Jurkat, Clone E6-1 (cell line): ENCODE measurements at regions not wholly inside any gene's neighbourhood (a gene's known extent, or its start where the extent isn't known, plus 50 kb on each side); places are given as distances from the start of the nearest gene placed in this dataset.
"Not testable (repeated sequence)": the region's sequence is repeated elsewhere in the genome, so short reads cannot be mapped to it uniquely, and the experiment has no call there.

ENCODE experiments used
- DNase-seq: peaks from one replicate; pipeline ENCODE4 v3.0.0-alpha.2; 2011; ENCODE audit warnings: low read depth, low spot score
- H3K4me3 ChIP-seq: 2 replicates; pipeline ENCODE4 v1.5.1; 2011; ENCODE audit warnings: mild to moderate bottlenecking, low read length, control low read depth, moderate library complexity

- DNase-seq, result no peak
- no peak overlapping the region for H3K4me3 ChIP-seq
These were observed 115.3 kb downstream of the LTN1 start for GRCh38 chr21:28877318-28877884.

DNA sequence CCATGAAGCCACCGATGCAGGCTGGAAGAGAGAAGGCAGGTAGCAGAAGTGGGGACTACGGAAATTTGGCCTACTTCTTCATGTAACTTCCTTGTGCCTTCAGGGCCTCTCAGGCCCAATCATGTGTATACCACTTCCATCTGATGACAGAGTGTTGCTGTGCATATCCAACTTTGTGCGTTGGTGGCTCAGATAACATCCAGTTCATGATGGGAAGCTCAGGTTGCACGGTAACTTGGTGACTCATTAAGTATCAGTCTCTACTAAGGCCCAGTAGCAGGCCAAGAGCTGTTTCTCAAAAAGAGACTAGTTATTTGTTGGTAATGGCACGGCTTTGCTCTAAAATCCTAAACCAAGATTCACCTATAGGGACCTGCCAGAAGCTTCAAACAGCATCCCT, 117.6 kb downstream of the LTN1 start:
- H3K4me3 ChIP-seq, result no peak overlapping the region
- no peak for DNase-seq

DNA sequence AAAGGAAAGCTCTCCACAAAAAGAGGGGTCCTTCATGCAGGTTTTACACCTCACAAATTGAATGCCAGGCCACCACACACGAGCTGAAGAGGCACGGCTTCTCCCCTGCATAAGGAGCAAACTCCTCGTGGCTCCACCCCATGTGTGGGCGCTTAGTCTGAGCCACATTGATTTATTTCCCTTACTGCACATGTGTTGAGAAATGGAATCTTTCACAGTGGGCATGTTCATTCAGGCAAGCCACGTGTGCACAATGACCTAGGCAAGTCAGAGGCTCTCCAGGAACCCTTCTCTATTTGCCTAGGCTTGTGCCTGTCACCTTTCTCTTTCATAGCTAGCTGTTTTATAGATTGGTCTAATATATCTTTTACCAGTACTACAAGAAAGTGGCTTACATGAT, 120.5 kb downstream of the LTN1 start:
- DNase-seq, result no peak
- H3K4me3 ChIP-seq, result no peak overlapping the region

DNA sequence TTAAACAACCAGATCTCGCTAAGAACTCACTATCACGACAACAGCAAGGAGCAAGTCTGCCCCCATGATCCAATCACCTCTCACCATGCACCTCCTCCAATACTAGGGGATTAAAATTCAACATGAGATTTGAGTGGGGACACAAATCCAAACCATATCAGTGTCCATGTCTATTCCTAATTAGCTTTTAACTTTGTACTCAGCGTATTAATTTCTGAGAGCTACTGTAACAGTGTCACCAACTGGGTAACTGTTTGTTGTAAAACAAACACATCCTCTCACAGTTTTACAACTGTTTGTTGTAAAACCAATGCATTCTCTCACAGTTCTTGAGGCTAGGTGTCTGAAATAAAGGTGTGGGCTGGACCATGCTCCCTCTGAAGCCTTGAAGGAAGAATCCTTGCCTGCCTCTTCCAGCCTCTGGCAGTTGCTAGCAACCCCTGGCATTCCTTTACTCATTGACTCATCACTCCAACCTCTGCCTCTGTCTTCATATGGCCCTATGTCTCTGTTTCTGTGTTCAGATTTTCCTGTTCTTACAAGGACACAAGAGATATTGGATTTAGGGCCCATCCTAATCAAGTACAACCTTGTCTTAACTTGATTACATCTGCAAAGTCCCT, 121.2 kb downstream of the LTN1 start:
- no peak overlapping the region for H3K4me3 ChIP-seq
- no peak for DNase-seq

DNA sequence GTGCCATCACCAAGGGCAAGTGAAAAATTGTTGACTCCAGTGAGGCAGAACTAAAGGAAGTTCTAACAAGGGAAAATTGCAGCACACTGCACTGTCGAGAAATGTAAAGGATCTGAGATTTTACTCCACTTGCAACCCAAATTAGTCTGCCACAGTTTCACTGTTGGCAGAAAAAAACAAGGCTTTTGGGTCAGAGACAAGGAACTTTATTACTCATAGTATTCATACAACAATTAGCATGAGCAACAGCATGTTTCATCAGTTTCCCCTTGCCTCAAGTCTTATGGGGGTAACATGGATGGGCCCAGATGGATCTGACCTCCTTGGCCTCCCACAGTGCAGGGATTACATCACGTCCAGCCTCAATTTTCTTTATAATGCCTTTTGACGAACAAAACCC, 125.3 kb downstream of the LTN1 start:
- no peak for DNase-seq
- no peak overlapping the region for H3K4me3 ChIP-seq

- H3K4me3 ChIP-seq, result no peak overlapping the region
- no peak for DNase-seq
These were observed 127.0 kb downstream of the LTN1 start for GRCh38 chr21:28865488-28866186.

DNA sequence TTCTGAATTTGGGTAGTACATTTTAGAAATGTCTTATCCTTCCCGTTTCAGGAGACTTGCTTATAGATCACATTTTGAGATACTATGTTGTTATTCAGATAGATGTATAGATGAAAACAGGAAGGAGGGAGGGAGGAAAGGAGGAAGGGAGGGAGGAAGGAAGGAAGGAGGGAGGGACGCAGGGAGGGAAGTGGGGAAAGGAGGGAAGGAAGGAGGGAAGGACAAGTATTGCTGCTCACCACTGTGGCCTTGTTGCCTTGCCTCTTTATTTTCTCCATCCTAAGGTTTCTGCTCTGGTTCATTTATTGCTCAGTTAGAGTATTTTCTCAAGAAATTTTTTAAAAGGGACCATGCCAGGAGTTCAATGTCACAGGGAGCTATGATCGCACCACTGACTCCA, 134.3 kb downstream of the LTN1 start:
- no peak overlapping the region for H3K4me3 ChIP-seq
- DNase-seq, result no peak

GRCh38 chr21:28857752-28858151, 134.9 kb downstream of the LTN1 start:
- no peak for DNase-seq
- H3K4me3 ChIP-seq, result no peak overlapping the region

DNA sequence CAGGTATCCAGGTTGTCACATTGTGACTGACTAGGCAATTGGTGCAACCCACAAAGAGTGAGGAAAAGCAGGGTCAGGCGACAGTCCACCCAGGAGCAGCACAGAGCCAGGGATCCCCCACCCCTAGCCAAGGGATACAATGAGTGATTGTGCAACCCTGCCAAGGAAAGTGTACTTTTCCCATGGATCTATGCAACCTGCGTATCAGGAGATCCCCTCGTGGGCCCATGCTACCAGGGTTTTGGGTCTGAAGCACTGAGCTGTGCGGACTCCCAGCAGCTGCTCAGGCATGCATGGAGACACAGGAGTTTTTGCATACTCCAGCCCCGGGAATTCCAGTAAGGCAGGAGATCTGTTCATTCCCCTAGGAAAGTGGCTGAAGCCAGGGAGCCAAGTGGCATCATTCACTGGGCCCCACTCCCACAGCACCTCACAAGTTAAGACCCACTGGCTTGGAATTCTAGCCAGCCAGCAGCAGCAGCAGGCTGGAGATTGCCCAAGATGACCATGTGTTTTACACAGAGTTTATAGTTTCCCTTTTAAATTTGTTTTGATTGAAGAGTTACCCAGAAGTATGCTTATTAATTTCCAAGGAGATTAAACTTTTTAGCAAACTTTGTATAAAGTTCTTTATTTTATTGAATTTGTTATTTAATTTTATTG, 136.0 kb downstream of the LTN1 start:
- no peak overlapping the region for H3K4me3 ChIP-seq
- DNase-seq, result no peak

DNA sequence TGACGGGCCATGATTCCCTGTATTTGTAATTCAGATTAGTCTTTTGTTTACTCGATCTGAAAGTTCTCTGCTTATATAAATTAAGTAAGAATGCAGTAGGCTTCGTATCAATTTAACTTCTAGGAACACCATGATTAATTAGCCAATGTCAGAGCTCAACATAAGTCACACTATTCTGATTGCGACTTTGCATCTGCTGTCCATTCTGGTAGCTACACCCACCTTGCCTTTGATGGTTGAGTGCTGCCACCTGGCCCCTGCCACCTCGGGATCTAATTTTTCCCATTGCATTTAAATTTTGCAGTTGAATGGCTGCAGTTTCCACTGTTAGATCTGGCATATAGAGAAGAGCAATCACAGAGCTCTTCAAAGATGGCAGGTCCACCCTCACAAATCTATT, 140.0 kb downstream of the LTN1 start:
- no peak overlapping the region for H3K4me3 ChIP-seq
- no peak for DNase-seq

DNA sequence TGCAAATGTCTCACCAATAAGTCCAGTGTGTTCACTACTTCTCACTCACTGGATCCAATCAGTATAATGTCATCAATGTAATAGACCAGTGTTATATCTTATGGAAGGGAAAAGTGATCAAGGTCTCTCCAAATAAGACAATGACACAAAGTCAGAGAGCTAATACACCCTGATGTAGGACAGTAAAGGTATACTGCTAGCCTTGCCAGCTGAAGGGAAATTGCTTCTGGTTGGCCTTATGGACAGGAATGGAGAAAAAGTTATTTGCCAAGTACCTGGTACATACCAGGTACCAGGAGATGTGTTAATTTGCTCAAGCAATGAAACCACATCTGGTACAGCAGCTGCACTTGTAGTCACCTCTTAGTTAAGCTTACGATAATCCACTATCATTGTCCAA, 141.0 kb downstream of the LTN1 start:
- no peak for DNase-seq
- H3K4me3 ChIP-seq, result no peak overlapping the region

DNA sequence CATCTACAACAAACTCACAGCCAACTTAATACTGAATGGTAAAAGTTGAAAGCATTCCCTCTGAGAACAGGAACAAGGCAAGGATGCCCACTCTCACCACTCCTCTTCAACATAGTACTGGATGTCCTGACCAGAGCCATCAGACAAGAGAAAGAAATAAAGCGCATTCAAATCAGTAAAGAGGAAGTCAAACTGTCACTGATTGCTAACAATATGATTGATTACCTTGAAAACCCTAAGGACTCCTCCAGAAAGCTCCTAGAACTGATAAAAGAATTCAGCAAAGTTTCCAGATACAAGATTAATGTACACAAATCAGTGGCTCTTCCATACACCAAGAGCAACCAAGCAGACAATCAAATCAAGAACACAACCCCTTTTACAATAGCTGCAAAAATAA, 153.4 kb downstream of the LTN1 start:
- H3K4me3 ChIP-seq, DNase-seq: not testable (repeated sequence)

- not testable (repeated sequence) for H3K4me3 ChIP-seq, DNase-seq
These were observed 155.3 kb downstream of the LTN1 start for GRCh38 chr21:28837426-28837825.

DNA sequence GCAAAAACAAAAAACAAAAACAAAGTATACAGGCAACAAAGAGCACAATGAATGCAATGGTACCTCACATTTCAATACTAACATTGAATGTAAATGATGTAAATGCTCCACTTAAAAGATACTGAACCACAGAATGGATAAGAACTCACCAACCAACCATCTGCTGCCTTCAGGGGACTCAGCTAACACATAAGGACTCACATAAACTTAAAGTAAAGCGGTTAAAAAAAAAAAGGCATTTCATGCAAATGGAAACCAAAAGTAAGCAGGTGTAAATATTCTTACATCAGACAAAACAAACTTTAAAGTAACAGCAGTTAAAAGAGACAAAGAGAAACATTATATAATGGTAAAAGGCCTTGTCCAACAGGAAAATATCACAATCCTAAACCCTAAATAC, 156.1 kb downstream of the LTN1 start:
- not testable (repeated sequence) for H3K4me3 ChIP-seq

DNA sequence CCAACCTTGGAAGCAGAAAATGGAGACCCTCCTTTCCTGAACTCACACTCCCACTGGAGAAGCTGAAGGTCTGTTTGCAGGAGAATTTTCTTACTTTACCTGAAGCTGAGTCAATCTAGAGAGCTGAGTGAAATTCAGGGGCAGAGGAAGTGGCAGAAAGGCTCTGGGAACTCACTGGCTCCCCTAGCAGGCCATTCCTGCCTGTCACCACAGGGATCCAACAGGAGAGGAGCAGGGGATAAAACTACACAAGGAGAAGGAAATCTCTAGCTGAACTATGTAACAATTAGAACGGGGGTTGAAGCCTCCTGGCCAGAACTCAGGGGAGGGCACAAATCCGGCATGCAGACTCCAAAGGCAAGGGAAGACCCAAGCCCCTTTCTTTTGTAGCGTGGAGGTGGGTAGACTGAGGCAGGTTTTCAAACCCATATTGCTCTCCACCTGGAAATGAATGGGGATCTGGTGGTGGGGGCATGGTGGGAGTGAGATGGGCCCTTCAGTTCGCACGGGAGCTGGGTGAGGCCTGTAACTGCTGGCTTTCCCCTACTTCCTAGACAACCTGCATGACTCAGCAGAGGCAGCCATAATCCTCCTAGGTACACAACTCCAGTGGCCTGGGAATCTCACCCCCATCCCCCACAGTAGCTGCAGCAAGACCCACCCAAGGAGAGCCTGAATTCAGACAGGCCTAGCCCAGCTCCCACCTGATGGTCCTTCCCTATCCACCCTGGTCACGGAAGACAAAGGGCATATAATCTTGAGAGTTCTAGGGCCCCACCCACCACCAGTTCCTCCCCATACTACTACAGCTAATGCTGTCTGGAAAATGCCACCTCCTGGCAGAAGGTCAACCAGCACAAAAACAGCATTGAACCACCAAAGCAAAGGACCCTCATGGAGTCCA, 158.1 kb downstream of the LTN1 start:
- DNase-seq, result no peak
- H3K4me3 ChIP-seq, result no peak overlapping the region

More for the DNA sequence above, 156.1 kb downstream of the LTN1 start:
- DNase-seq, result peak; percentile 16

DNA sequence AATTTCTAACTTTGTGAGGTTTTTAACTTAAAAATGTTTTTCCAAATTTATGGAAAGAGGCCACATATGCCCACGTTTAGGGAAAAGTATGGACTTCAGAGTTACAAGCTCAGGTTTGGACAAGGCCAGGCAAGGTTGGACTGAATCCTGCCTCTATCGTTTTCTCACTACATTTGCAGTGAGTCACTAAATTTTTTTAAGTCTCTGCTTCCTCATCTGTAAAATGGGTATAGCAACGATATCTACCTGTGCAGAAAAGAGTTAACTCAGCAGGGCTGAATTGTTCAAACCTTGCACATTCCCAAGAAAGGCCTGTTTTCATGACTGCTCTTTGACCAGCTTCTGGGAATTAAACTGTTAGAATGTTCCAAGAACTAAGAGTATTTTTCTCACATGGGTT, 159.1 kb downstream of the LTN1 start:
- DNase-seq, result no peak
- no peak overlapping the region for H3K4me3 ChIP-seq

DNA sequence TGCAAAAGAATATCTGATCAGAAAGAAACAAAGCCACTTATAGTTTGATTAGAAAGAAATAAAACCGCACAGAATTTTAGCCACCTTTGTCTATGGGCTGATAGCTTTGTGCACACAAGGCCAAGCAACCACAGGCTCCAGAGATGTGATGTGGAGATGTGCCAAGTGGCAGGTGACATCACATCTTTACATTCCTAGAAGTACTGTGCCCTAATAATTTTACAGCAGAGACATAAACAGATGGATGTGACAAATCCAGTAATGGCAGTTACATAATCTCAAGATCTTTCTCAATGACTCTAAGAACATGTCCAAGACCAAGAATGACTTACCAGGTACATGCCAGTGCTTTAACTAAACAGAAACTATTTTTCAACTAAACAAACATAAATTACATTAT, 159.5 kb downstream of the LTN1 start:
- DNase-seq, result no peak
- no peak overlapping the region for H3K4me3 ChIP-seq

DNA sequence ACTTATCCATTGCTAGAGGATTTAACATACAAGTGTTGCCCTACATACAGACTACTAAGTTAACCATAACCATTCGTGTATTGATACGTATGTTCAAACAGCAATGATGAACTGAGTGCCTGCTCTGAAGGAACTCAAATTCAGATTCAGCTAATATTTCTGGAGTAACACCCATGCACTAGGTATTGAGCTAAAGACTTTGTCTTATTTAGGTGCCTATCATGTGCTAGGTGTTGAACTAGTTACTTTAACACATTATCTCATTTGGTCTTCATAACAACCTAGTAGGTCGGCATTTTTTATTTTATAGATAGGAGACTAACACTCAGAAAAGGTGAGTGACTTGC, 160.0 kb downstream of the LTN1 start:
- DNase-seq, result no peak
- no peak overlapping the region for H3K4me3 ChIP-seq

- H3K4me3 ChIP-seq, result no peak overlapping the region
- DNase-seq, result peak; percentile 64
These were observed 160.5 kb downstream of the LTN1 start for GRCh38 chr21:28832013-28832714.
